ENCODE measurements at regions not wholly inside any gene's neighbourhood (a gene's known extent, or its start where the extent isn't known, plus 50 kb on each side); places are given as distances from the start of the nearest gene placed in this dataset.
"Not testable (repeated sequence)": the region's sequence is repeated elsewhere in the genome, so short reads cannot be mapped to it uniquely, and the experiment has no call there.

GRCh38 chr1:104288322-104288721 lies 538.6 kb downstream of the AMY1C start:
- not testable (repeated sequence) for TF ChIP-seq POLR2A (IDR thresholded peaks at IDR 0.05; ENCODE audit: low read depth, low read length); TAF1 (IDR thresholded peaks at IDR 0.05; ENCODE audit: borderline replicate concordance, low read depth, low read length)
